Bone marrow (tissue), 2 donors: ENCODE measurements at regions not wholly inside any gene's neighbourhood (a gene's known extent, or its start where the extent isn't known, plus 50 kb on each side); places are given as distances from the start of the nearest gene placed in this dataset.

Experiments
- DNase-seq, 2 donors: peaks; one replicate each; lab custom pipeline; 2025; lab: John Stamatoyannopoulos, UW

DNA sequence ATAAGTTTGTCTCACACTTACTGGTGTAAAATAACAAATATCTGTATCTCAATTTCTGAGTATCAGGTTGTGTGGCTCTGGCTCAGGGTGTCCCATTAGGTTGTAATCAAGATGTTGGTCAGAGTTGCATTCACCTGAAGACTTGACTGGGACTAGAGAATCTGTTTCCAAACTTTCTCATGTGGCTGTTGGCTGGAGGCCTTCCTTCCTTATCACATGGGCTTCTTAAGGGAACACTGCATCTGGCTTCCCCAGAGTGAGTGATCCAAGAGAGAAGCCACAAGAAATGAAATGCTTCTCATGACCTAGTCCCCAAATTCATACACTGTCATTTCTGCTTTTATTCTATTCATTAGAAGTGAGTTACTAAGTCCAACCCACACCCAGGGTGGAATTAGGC, 568.4 kb upstream of the CAMK1G start:
- DNase-seq: no peak

DNA sequence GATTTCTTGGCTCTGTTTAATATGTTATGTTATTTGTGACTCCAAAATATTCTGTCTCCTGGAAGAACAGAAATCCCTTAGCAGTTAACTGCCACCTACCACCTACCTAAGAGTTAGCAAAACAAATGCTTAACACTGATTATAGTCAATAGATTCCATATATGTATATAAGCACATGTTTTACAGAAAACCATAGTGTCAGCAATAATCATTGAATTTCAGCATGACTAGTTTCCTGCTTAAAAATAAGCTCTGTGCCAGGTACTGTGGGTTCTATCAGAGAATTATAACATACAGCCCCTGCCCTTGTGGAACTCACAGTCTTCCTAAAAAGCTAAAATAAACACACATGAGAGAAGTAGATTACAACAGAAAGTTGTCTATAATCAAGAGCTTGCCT, 561.9 kb upstream of the CAMK1G start:
- no peak for DNase-seq

DNA sequence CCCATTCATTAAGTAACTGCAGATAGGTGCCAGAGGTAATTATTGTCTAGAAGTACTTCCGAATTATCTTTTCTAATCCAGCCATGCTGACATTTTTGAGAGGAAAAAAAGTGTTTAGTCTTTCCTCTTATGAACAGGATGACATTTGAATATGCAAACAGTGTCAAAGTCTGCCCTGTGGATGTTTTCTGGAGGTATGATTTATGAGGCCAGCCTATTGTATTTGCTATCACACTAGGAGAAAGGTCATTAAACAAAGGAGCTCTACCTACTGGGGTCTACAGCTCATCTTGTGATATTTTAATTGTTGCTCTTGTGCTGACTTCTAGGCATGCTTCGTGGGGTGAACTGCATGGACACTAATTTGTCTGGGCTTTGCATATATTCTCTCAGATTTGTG, 559.7 kb upstream of the CAMK1G start:
- no peak for DNase-seq

DNA sequence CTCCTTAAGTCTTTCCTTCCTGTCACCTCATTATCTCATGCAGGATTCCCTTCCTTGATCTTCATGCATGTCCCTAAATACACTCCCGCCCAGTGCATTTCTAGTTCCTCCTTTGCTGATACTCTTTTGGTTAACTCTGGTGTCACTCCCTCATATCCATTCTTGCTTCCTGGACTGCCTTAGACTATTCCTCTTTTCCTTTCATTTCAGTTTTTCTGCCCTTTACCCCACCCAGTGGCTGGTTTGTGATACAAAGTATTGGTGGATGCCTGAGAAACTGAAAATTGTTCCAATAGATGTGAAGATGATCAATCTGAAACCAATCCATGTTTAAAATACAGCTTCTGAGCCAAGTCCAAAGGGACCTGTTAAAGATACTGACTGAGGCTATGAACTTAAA, 553.8 kb upstream of the CAMK1G start:
- DNase-seq: no peak

DNA sequence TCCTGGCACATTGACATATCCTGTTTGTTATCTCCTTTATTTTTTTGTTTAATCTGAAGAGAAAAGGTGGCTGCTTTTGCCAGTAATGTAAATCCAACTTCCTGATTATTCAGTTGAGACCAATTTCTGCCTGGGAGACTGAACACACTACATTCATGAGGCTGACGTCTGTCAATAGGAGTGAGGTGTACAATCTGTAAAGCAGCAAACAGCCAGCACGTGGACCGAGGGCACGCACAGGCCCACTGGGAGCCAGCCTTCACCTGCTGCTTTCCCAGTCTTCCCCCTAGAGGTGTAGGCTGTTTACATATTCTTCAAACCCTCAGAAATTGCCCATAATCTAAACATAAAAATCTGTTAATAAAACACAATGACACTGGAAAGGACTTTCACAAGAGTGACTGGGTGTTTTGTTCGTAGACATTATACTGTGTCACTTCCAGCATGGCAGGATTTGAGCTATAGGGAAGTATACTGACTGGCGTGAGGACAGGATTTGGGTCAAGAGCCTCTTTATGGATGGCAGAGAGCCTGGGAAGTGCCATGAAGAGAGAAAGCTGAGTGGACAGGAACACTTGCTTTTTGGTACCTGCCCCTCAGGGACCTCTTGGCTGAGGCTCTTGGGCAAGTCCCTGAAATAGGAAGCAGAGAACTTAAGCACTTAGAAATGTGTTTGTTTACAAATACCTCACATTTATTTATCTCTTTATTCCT, 552.9 kb upstream of the CAMK1G start:
- no peak for DNase-seq

DNA sequence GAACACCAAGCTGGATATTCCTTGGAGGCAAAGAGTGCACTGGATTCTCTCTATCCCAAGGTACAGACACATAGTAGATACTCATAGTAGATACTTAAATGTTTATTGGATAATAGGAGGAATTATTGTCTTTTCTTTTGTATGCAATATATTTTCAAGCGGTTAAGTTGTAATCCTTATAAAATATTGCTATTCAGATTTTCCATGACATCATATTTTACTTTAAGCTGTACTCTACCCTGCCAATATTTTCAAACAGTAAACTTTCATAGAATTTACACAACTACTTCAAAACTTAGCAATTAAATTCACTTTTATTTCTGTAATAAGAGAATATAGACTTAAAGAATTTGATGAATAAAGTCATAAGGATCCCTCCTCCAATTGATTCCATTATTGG, 546.5 kb upstream of the CAMK1G start:
- DNase-seq: no peak

DNA sequence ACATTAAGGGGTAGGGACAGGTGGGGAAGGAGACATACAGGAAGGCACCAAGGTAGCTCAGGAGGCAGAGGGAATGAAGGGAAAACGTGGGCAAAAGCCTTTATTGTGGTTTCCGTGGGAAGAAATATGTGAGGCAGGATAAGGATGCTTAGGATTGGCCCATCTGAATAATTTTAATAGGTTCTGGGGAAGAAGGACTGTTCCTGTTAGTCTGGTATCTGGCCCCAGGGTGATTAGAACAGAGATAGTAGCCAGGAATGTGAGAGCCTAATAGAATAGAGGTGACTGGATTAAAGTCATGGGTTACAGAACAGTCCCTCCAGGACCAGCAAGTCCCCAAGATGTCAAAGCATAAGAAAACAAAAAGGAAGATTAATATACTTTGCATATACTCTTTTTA, 545.2 kb upstream of the CAMK1G start:
- no peak for DNase-seq

DNA sequence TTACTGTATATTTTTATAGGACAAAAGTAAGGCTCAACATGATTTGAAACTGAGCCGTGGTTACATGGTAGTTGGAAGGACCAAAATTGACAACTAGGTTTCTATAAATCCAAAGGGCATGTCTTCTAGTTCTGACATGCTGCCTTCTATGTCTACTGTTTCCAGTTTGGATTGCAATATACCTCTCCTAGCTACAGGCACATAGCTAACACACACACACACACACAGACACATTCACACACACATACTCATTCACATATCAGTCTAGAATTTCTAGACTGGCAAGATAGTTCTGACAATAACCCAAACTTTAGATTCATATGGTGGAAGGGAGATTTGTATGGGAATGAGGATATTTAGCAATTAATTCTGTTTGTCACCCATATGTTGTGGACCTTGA, 544.8 kb upstream of the CAMK1G start:
- DNase-seq: no peak

DNA sequence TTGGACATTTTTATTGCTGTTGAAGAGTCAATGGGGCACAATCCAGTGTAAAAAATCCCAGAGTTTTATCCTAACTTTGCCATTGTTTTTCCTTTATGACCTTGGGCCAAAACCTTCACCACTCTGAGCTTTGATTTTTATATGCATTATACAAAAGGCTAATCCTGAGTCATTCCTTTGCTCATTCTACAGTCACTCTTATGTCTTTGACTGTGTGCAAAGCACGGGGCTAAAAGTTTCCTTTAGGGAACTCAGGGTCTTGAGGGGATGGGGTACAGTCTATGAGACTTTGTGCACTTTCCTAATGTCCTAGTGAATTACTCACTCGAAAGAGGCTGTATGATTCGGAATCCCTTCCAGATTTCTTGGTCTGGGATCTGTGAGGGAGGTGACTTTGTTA, 543.2 kb upstream of the CAMK1G start:
- DNase-seq: no peak

DNA sequence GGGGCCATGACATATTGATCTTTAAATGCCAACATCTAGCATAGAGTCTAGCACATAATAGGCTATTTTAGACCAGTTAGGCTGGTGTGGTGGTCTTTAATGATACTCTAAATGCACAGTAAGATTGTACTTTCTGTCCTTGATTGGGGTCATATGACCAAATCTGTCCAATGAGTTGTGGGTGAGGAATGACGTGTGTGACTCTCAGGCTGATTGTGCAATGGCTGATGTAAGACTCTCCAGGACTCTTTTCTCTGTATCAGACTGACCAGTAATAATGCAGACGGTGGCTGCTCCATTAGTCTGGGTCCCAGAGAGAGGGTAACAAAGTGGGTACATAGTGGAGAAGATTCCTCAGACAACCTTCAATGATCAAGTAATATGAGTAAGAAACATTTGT, 541.6 kb upstream of the CAMK1G start:
- no peak for DNase-seq

DNA sequence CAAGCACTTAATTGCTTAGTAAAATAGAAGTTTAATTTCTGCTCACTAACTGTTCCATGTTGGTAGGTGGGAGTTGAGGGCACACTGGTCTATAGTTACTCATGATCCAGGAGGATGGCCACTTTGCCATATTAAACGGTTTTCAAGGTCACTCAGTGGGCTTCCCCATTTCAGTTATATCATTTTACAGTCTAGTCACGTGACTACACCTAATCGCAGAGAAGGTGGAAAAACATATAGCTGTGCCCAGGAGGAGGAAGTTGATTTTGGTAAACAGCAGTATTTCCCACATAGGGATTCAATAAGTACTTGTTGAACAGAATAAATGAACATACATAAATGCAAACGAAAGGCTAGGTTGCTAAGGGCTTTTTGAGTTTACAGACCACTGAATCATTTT, 541.1 kb upstream of the CAMK1G start:
- no peak for DNase-seq

DNA sequence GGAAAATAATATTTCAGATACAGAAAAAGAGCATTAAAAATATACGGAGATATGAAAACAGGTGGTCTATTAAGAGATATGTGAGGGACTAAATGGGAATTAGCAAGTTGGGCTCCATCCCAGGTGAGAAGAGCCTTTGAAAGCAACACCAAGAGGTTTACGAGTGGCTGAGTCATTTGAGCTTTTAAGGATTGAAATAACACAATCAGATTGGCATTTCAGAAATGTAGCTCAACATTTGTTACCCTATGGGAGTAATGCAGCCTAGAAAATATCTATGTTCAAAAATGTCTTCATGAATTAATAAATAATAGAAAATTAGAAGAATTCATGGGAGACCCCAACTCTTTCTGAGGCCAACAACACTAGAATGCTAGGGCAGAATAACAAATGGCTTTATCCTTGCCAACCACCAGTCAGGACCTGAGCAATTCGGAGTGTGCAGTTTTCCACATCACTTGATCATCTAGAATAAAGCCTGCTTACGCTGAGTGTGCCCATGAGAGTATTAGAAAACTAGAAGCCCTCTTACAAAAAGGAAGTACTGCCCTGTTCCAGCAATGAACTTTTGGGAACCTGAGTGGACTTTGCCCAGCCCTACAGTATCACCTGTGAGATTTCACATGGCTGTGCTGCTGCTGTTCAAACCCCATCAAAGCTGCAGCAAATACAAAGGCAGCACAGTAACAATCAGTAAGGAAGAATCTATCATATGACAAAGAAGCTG, 538.0 kb upstream of the CAMK1G start:
- DNase-seq: no peak

DNA sequence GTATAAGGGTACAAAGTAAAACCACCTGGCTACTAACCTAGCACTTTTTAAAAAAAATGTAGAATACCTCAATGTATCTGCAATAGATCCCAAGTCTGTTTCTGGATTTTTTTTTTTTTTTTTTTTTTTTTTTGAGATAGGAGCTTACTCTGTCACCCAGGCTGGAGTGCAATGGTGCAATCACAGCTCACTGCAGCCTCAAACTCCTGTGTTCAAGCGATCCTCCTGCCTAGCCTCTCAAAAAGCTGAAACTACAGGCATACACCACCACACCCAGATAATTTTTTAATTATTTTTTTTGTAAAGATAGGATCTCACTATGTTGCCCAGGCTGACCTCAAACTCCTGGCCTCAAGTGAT, 537.5 kb upstream of the CAMK1G start:
- DNase-seq: no peak

DNA sequence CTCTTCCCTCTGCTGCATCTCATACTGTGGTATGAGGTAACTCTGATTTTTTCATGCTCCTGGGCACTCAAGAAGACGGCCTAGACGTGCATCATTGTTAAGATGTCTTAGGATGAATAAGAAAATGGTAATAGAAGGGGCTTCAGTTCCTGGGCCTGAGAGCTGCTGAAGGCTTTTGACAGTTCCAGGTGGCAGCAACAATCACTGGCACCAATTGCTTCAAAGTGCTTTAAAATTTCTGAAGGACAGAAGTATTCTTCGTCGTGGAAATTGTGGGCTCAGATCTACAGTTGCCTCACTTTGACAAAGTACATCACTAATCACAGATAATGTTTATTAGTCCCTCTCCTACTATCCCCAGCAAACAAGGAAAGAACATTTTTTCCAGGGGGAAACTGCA, 536.6 kb upstream of the CAMK1G start:
- no peak for DNase-seq

DNA sequence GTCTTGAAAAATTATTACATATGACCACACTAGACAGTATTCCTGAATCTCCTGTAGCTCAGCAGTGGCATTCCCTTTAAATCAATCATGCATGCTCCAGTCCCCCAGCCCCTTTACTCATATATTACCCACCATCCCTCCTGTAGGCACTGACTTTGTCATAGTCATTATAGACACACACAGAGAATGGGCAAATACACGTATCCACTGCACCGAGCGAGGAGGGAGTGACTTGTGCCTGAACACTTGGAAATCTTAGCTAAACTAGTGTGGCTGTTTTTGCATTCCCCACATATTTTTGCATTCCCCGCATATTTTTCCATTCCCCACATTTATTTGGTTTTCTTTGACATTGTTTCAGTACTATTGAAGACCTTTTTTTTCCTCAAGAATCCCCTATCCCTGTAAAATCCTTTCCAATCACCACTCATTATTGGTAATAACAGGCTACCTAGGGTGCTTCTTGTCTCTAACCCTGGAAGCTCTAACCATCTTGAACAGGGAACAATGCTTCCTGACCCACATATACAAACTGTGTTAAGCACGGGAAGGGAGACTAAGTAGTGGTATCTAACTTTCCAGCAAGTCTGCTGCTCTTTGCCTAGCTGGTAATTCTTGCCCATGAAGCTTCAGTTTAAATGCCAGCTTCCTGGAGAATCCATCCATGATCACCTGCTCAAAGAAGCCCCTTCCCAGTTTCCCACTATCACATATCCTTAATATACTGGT, 534.4 kb upstream of the CAMK1G start:
- no peak for DNase-seq

DNA sequence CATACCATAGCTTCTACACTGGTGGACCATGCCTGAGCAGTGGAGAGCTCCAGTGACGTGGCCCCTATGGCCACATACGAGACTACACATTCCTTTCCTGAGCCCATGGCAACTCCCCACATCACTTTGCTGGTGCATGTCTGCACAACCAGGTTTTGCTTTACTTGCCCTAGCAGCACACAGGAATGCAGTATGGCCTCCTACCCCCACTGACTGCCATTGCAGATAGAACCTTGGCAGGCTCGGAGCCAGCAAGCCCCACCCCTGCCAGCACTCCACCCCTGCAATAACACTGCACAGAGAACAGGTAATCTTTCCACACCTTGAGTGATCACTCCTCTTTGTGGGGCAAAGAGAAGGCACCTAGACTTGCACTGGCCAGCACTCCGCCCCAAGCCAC, 531.9 kb upstream of the CAMK1G start:
- no peak for DNase-seq

DNA sequence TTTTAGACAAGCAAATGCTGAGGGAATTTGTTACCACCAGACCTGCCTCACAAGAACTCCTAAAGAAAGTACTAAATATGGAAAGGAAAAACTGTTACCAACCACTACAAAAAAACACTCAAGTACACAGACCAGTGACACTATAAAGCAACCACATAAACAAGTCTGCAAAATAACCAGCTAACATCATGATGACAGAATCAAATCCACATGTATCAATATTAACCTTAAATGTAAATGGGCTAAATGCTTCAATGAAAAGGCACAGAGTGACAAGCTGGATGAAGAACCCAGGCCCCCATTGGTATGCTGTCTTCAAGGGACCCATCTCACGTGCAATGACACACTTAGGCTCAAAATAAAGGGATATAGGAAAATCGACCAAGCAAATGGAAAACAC, 529.9 kb upstream of the CAMK1G start:
- DNase-seq: no peak

DNA sequence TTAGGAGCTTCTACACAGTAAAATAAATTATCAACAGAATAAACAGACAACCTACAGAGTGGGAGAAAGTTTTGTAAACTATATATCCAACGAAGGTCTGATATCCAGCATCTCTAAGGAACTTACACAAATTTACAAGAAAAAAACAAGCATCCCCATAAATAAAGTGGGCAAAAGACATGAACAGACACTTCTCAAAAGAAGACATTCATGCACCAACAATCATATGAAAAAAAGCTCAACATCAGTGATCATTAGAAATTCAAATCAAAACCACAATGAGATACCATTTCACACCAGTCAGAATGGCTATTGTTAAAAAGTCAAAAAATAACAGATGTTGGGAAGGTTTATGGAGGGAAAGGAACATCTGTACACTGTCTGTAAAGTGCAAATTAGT, 526.4 kb upstream of the CAMK1G start:
- DNase-seq: no peak

DNA sequence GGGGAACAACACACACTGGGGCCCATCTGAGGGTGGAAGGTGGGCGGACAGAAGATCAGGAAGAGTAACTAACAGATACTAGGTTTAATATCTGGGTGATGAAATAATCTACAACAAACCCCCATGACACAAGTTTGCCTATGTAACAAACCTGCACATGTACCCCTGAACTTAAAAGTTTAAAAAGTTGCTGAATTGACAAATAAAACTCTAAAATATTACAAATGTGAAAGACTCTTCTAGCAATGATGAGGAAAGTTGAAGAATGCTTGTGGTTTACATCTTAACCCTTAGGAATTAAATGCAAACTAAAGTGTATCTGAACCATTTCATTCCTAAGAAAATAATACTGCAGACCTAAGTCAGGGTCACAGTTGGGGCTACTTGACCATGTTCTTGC, 525.6 kb upstream of the CAMK1G start:
- no peak for DNase-seq

DNA sequence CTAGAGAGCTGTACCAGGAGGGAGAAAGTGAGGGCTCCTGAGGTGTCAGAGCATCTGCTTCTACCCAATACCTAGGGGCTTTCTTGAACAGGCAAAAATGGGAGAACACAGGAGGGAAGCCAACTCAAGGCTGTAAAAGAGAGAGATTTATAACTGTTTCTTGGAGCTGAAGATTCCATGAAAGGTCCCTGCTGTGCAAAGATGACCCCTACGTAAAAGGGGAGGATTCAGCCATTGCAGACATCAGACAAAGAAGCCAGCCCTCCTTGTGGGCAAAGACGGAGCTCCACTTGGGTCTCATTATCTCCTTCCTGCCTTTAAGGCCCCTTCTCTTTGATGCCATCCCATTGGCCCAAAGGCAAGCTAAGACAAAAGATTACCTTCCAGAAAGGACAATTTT, 524.1 kb upstream of the CAMK1G start:
- no peak for DNase-seq

DNA sequence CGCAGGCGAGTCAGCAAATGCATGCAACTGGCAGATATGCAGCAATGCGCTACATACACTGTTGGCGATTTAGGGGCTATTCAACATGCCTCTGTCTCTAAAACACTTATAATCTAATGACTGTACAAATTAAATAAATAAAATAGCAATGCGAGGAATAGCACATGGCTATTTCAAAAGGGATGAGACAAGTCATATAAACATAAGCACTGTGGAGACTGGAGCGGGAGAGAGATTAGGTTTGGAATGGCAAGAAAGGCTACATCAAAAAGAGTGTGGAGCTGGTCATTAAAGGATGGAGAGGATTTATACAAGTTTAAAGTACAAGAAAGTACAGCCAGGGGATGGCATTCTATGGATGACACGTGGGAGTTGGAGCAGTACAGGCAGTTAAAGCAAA, 523.5 kb upstream of the CAMK1G start:
- no peak for DNase-seq

DNA sequence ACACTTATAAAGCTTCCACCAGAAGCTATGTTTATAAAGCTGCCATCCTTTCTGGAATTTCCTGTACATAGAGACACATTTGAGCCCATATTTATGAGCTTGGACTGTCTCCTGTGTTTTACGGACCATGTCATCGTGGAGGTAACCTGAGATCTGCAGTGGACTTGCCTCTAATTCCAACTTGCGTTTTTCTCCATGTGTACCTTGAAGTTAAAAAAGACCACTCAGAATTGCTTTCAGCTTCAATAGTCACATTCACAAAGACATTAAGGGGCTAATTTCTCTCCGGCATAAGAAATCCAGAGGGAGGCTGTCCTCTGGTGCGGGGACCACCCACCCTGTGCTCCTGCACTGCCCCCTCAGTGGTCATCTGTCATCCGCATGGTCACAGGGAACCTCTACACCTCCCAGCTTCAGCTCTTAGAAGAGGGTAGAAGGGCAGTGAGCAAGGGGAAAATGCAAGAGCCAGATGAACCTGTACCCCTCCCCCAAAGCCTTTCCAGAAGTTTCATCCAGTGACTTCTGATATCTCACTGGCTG, 521.4 kb upstream of the CAMK1G start:
- no peak for DNase-seq

DNA sequence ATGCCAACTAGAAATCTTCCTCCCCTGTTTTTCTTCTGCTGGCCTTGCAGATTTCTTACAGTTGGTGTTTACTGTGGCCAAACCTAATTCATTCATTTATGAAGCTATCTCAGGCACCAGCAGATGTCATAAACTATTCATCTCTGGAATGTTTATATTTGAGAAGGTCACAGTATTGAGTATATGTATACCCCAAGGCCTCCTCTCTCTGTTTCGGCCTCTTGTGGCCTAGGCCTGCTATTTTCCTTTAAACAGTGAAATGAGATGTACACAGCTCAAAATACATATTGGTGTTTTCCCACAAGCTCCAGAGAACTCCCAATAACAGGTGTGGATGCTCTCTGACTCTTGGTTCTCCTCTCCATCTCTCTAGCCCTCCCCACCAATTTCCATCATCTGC, 520.7 kb upstream of the CAMK1G start:
- DNase-seq: no peak
